OCI-LY1 (cell line): ENCODE measurements at regions not wholly inside any gene's neighbourhood (a gene's known extent, or its start where the extent isn't known, plus 50 kb on each side); places are given as distances from the start of the nearest gene placed in this dataset.
"Not testable (repeated sequence)": the region's sequence is repeated elsewhere in the genome, so short reads cannot be mapped to it uniquely, and the experiment has no call there.

ENCODE experiments used
- H2AFZ ChIP-seq: fragments of 200-600 bp; sonication (generic), shearing (Covaris generic); 2 replicates; pipeline ENCODE4 v1.6.0; 2014; ENCODE audit warnings: antibody characterized with exemption, mild to moderate bottlenecking, low read length
- H3F3A ChIP-seq: fragments of 200-600 bp; sonication (generic), shearing (Covaris generic); 2 replicates; pipeline ENCODE4 v1.6.0; 2014; ENCODE audit warnings: mild to moderate bottlenecking, antibody characterized with exemption, low read length, moderate library complexity; ENCODE audit not compliant: insufficient read depth
- H3K27ac ChIP-seq: fragments of 200-600 bp; sonication (generic); 2 replicates; pipeline ENCODE4 v1.5.1; 2014; ENCODE audit warnings: low read length, mixed run types, mild to moderate bottlenecking, low read depth; ENCODE audit not compliant: poor library complexity, severe bottlenecking
- H3K27me3 ChIP-seq: fragments of 200-600 bp; sonication (generic); 2 replicates; pipeline ENCODE4 v1.6.0; 2014; ENCODE audit warnings: antibody characterized with exemption, mild to moderate bottlenecking, low read length, moderate library complexity; ENCODE audit not compliant: insufficient read depth
- H3K36me3 ChIP-seq: fragments of 200-600 bp; sonication (generic); 2 replicates; pipeline ENCODE4 v1.6.1; 2014; ENCODE audit warnings: mild to moderate bottlenecking, antibody characterized with exemption, low read length, moderate library complexity, mixed read lengths; ENCODE audit not compliant: insufficient read depth
- H3K4me1 ChIP-seq: fragments of 200-600 bp; sonication (generic); 2 replicates; pipeline ENCODE4 v1.5.1; 2014; ENCODE audit warnings: mild to moderate bottlenecking, low read length, moderate library complexity; ENCODE audit not compliant: insufficient read depth, severe bottlenecking
- H3K4me2 ChIP-seq: fragments of 200-600 bp; sonication (generic), shearing (Covaris generic); 2 replicates; pipeline ENCODE4 v1.6.1; 2014; ENCODE audit warnings: low read length
- H3K4me3 ChIP-seq: fragments of 200-600 bp; sonication (generic); 2 replicates; pipeline ENCODE4 v1.5.1; 2014; ENCODE audit warnings: low read length, low read depth, mild to moderate bottlenecking, mixed read lengths; ENCODE audit not compliant: poor library complexity, severe bottlenecking
- H3K79me2 ChIP-seq: fragments of 200-600 bp; shearing (Covaris generic); 2 replicates; pipeline ENCODE4 v1.6.1; 2016; ENCODE audit warnings: mixed run types, low read length, mixed read lengths; ENCODE audit not compliant: insufficient read depth
- H3K9ac ChIP-seq: fragments of 200-600 bp; sonication (generic), shearing (Covaris generic); 2 replicates; pipeline ENCODE4 v1.6.1; 2014; ENCODE audit warnings: mild to moderate bottlenecking, low read length, mixed read lengths
- H3K9me2 ChIP-seq: fragments of 200-600 bp; sonication (generic), shearing (Covaris generic); 2 replicates; pipeline ENCODE4 v1.6.1; 2014; ENCODE audit warnings: low read depth, mild to moderate bottlenecking, low read length, mixed read lengths
- H3K9me3 ChIP-seq: fragments of 200-600 bp; shearing (Covaris generic); 2 replicates; pipeline ENCODE4 v1.6.1; 2014; ENCODE audit warnings: low read length, mixed read lengths
- H4K20me1 ChIP-seq: fragments of 200-600 bp; sonication (generic), shearing (Covaris generic); 2 replicates; pipeline ENCODE4 v1.6.0; 2016; ENCODE audit warnings: mild to moderate bottlenecking, low read length; ENCODE audit not compliant: insufficient read depth
- EZH2 ChIP-seq: fragments of 200-600 bp; sonication (generic), shearing (Covaris generic); IDR thresholded peaks from 2 replicates; pipeline ENCODE4 v1.8.0; 2017; ENCODE audit warnings: borderline replicate concordance, mixed run types, mild to moderate bottlenecking, antibody characterized with exemption, low read length, moderate library complexity, mixed read lengths
- TF ChIP-seq, protein P1 (sequence below): fragments of 200-600 bp; sonication (generic), shearing (Covaris generic); IDR thresholded peaks from 2 replicates; pipeline ENCODE4 v1.5.1; 2017; ENCODE audit warnings: mild to moderate bottlenecking, antibody characterized with exemption, low read length, moderate library complexity, mixed read lengths

DNA sequence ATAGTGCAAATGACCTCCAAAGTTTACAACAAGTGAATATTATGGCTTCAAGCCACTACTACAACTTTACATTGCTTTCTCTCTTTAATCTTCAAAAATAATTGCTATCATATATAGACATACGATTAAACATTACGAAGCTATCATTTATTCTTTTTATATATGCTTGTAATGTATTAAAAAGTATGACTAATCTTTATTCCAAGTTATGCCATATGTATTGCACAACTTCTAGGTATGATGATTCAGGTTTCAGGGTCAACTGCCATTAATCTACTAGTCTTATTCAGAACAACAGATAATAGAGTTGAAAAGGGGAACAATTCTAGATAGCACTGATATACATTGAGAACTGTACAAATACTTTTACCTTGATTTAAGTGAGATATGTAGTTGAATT lies 506.2 kb upstream of the TMEFF2 start:
- Histone ChIP-seq H3K4me2 (no peak overlapping the region), H3K9me2 (no peaks in the 10 kb centered on the region), H3K27ac (no peak overlapping the region), H3K36me3 (no peaks in the 10 kb centered on the region), H3K79me2 (no peaks in the 10 kb centered on the region), H2AFZ (no peak overlapping the region), H4K20me1 (no peaks in the 10 kb centered on the region), H3K4me1 (no peaks in the 10 kb centered on the region), H3F3A (no peaks in the 10 kb centered on the region), H3K9me3 (no peaks in the 10 kb centered on the region), H3K9ac (no peak overlapping the region), H3K27me3 (no peaks in the 10 kb centered on the region), H3K4me3 (no peak overlapping the region)
- TF ChIP-seq EZH2: no peak
- TF ChIP-seq, protein P1, sequence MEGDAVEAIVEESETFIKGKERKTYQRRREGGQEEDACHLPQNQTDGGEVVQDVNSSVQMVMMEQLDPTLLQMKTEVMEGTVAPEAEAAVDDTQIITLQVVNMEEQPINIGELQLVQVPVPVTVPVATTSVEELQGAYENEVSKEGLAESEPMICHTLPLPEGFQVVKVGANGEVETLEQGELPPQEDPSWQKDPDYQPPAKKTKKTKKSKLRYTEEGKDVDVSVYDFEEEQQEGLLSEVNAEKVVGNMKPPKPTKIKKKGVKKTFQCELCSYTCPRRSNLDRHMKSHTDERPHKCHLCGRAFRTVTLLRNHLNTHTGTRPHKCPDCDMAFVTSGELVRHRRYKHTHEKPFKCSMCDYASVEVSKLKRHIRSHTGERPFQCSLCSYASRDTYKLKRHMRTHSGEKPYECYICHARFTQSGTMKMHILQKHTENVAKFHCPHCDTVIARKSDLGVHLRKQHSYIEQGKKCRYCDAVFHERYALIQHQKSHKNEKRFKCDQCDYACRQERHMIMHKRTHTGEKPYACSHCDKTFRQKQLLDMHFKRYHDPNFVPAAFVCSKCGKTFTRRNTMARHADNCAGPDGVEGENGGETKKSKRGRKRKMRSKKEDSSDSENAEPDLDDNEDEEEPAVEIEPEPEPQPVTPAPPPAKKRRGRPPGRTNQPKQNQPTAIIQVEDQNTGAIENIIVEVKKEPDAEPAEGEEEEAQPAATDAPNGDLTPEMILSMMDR: no peak

- Histone ChIP-seq H3K36me3 (no peaks in the 10 kb centered on the region), H3K9ac (no peak overlapping the region), H3K9me2 (no peaks in the 10 kb centered on the region), H3K79me2 (no peaks in the 10 kb centered on the region), H3F3A (no peaks in the 10 kb centered on the region), H3K27me3 (no peaks in the 10 kb centered on the region), H2AFZ (no peak overlapping the region), H4K20me1 (no peaks in the 10 kb centered on the region), H3K27ac (no peak overlapping the region), H3K9me3 (no peaks in the 10 kb centered on the region), H3K4me2 (no peak overlapping the region), H3K4me1 (no peaks in the 10 kb centered on the region), H3K4me3 (no peak overlapping the region)
- no peak for TF ChIP-seq EZH2
- TF ChIP-seq, protein P1: no peak
Measured at GRCh38 chr2:192697880-192698279, 503.1 kb upstream of the TMEFF2 start.

GRCh38 chr2:192696857-192697256 lies 502.1 kb upstream of the TMEFF2 start:
- no peak overlapping the region for H3K4me3 ChIP-seq
- H3K79me2 ChIP-seq: no peaks in the 10 kb centered on the region
- H2AFZ ChIP-seq: no peak overlapping the region
- H3K4me2 ChIP-seq: no peak overlapping the region
- no peaks in the 10 kb centered on the region for H3K4me1 ChIP-seq
- no peaks in the 10 kb centered on the region for H3K27me3 ChIP-seq
- TF ChIP-seq EZH2: no peak
- H4K20me1 ChIP-seq: no peaks in the 10 kb centered on the region
- no peaks in the 10 kb centered on the region for H3K36me3 ChIP-seq
- no peaks in the 10 kb centered on the region for H3K9me3 ChIP-seq
- no peaks in the 10 kb centered on the region for H3K9me2 ChIP-seq
- no peak overlapping the region for H3K27ac ChIP-seq
- H3F3A ChIP-seq: no peaks in the 10 kb centered on the region
- no peak overlapping the region for H3K9ac ChIP-seq

- Histone ChIP-seq H2AFZ (no peak overlapping the region), H3K27ac (no peak overlapping the region), H3K79me2 (no peaks in the 10 kb centered on the region)
Measured at GRCh38 chr2:192687015-192687414, 492.3 kb upstream of the TMEFF2 start.

GRCh38 chr2:192682511-192682910 lies 487.8 kb upstream of the TMEFF2 start:
- H3K4me3 ChIP-seq: not testable (repeated sequence)

More at GRCh38 chr2:192687015-192687414, 492.3 kb upstream of the TMEFF2 start:
- Histone ChIP-seq H3K4me1 (no peaks in the 10 kb centered on the region), H3K9ac (no peak overlapping the region), H3K36me3 (no peaks in the 10 kb centered on the region), H4K20me1 (no peaks in the 10 kb centered on the region), H3K9me3 (no peaks in the 10 kb centered on the region), H3K4me2 (no peak overlapping the region), H3F3A (no peaks in the 10 kb centered on the region), H3K27me3 (no peaks in the 10 kb centered on the region), H3K4me3 (no peak overlapping the region), H3K9me2 (no peaks in the 10 kb centered on the region)
- no peak for TF ChIP-seq EZH2
- TF ChIP-seq, protein P1: no peak

More at GRCh38 chr2:192682511-192682910, 487.8 kb upstream of the TMEFF2 start:
- not testable (repeated sequence) for H3K4me2 ChIP-seq, H3K9me3 ChIP-seq, H3K36me3 ChIP-seq, H3K27ac ChIP-seq, H3K79me2 ChIP-seq, H3K9me2 ChIP-seq, H2AFZ ChIP-seq, H3K4me1 ChIP-seq, H4K20me1 ChIP-seq, H3F3A ChIP-seq, H3K9ac ChIP-seq, H3K27me3 ChIP-seq
